Fibroblast of lung (primary cell): ENCODE measurements at regions not wholly inside any gene's neighbourhood (a gene's known extent, or its start where the extent isn't known, plus 50 kb on each side); places are given as distances from the start of the nearest gene placed in this dataset.
"Not testable (repeated sequence)": the region's sequence is repeated elsewhere in the genome, so short reads cannot be mapped to it uniquely, and the experiment has no call there.

Experiments
- DNase-seq, 2 donors: peaks; one replicate each; pipeline versions ENCODE4 v3.0.0 to v3.0.0-alpha.2; 2010; ENCODE audit warnings: low read depth in 2 of 2
- H2AFZ ChIP-seq: 2 replicates; pipeline ENCODE4 v1.5.1; 2012; ENCODE audit warnings: low read length, control low read depth, inconsistent platforms
- H3K27ac ChIP-seq: 2 replicates; pipeline ENCODE4 v1.5.1; 2011; ENCODE audit warnings: low read length, control low read depth; ENCODE audit not compliant: insufficient read depth
- H3K27me3 ChIP-seq: 2 replicates; pipeline ENCODE4 v1.5.1; 2011; ENCODE audit warnings: mild to moderate bottlenecking, low read length; ENCODE audit not compliant: control insufficient read depth, insufficient read depth
- H3K36me3 ChIP-seq: 2 replicates; pipeline ENCODE4 v1.5.1; 2011; ENCODE audit warnings: low read length; ENCODE audit not compliant: control insufficient read depth, insufficient read depth
- H3K4me1 ChIP-seq: 2 replicates; pipeline ENCODE4 v1.5.1; 2011; ENCODE audit warnings: low read length; ENCODE audit not compliant: control insufficient read depth, insufficient read depth; ENCODE audit errors: extremely low read depth
- H3K4me2 ChIP-seq: 2 replicates; pipeline ENCODE4 v1.5.1; 2011; ENCODE audit warnings: low read length, control low read depth; ENCODE audit not compliant: insufficient read depth; ENCODE audit errors: extremely low read depth
- H3K4me3 ChIP-seq, 4 experiments: fragments of 200-600 bp in 1 of 4; sonication (generic) in 1 of 4; replicated peaks in 1 of 4; 2 replicates each; pipeline ENCODE4 v1.5.1; 2011 to 2016; ENCODE audit warnings: low read length in 4 of 4, low read depth in 3 of 4, mild to moderate bottlenecking in 3 of 4, control low read depth in 2 of 4, inconsistent platforms in 1 of 4, mixed read lengths in 1 of 4; ENCODE audit not compliant: insufficient read depth in 1 of 4; ENCODE audit errors: control extremely low read depth in 1 of 4
- H3K79me2 ChIP-seq: 2 replicates; pipeline ENCODE4 v1.5.1; 2012; ENCODE audit warnings: mild to moderate bottlenecking, low read length, inconsistent platforms; ENCODE audit not compliant: control insufficient read depth, insufficient read depth
- H3K9ac ChIP-seq: 2 replicates; pipeline ENCODE4 v1.5.1; 2011; ENCODE audit warnings: mild to moderate bottlenecking, low read length, control low read depth; ENCODE audit not compliant: insufficient read depth
- H3K9me3 ChIP-seq: 2 replicates; pipeline ENCODE4 v1.5.1; 2012; ENCODE audit warnings: low read depth, low read length; ENCODE audit not compliant: control insufficient read depth, insufficient read depth
- H4K20me1 ChIP-seq: 2 replicates; pipeline ENCODE4 v1.5.1; 2011; ENCODE audit warnings: low read length; ENCODE audit not compliant: control insufficient read depth, insufficient read depth; ENCODE audit errors: extremely low read depth
- CTCF ChIP-seq, 2 donors: IDR thresholded peaks in 1 of 2; conservative IDR thresholded peaks in 1 of 2; 1 replicate in 1 of 2; 2 replicates in 1 of 2; pipeline ENCODE4 v1.5.1; 2011 to 2012; ENCODE audit warnings: low read length in 2 of 2, control low read depth in 1 of 2, inconsistent platforms in 1 of 2, low read depth in 1 of 2, mild to moderate bottlenecking in 1 of 2
- EZH2 ChIP-seq: IDR thresholded peaks from 2 replicates; pipeline ENCODE4 v1.5.1; 2012; ENCODE audit warnings: low read length, control low read depth, mild to moderate bottlenecking; ENCODE audit errors: missing control alignments

DNA sequence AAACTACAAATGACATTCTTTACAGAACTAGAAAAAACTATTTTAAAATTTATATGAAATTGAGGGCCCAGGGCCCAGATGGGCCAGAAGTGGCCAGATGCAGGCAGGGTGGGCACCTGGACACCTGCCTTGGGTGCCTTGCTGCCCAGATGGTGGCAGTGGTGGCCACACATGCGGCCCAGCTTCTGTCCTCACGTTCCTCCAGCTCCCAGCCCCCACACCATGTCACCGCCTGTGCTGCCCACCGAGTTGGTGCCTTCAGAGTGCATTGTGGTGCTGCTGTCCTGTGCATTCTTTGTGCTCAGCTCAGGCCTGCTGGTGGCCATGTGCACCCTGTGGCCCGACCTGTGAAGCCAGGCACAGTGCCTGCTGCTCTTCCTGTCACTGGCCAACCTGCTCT lies 216.8 kb upstream of the CXADR start:
- Histone ChIP-seq H3K79me2 (no peaks in the 10 kb centered on the region), H3K27me3 (no peaks in the 10 kb centered on the region), H3K9ac (no peak overlapping the region), H3K27ac (no peak overlapping the region), H4K20me1 (no peaks in the 10 kb centered on the region), H3K9me3 (no peaks in the 10 kb centered on the region), H3K4me1 (no peaks in the 10 kb centered on the region), H3K4me3 (no peak overlapping the region), H2AFZ (no peak overlapping the region), H3K4me2 (no peak overlapping the region), H3K36me3 (no peaks in the 10 kb centered on the region)
- TF ChIP-seq EZH2 (no peak), CTCF (conservative IDR thresholded peaks at IDR 0.05 in 1 of 2, IDR thresholded peaks at IDR 0.05 in 1 of 2; ENCODE audit: low read depth in 1 of 2, low read length in 2 of 2) (no peak)
- no peak for DNase-seq

- not testable (repeated sequence) for H3K27ac ChIP-seq, H4K20me1 ChIP-seq, H3K4me3 ChIP-seq, DNase-seq, H3K9me3 ChIP-seq, H3K27me3 ChIP-seq, H2AFZ ChIP-seq, H3K4me1 ChIP-seq, H3K9ac ChIP-seq, H3K79me2 ChIP-seq, H3K36me3 ChIP-seq, H3K4me2 ChIP-seq
Observed at GRCh38 chr21:17299576-17299975, 213.3 kb upstream of the CXADR start.

GRCh38 chr21:17327715-17328114 lies 185.1 kb upstream of the CXADR start:
- H4K20me1 ChIP-seq, H3K36me3 ChIP-seq, H2AFZ ChIP-seq: not testable (repeated sequence)

GRCh38 chr21:17334484-17334883 lies 178.4 kb upstream of the CXADR start:
- DNase-seq = no peak
- Histone ChIP-seq H3K27ac (no peak overlapping the region), H3K4me2 (no peak overlapping the region), H4K20me1 (no peaks in the 10 kb centered on the region), H3K4me1 (no peaks in the 10 kb centered on the region), H3K9me3 (no peaks in the 10 kb centered on the region), H3K9ac (no peak overlapping the region), H3K36me3 (no peaks in the 10 kb centered on the region), H2AFZ (no peak overlapping the region), H3K79me2 (no peaks in the 10 kb centered on the region), H3K27me3 (no peaks in the 10 kb centered on the region), H3K4me3 (no peak overlapping the region)
- TF ChIP-seq CTCF (conservative IDR thresholded peaks at IDR 0.05 in 1 of 2, IDR thresholded peaks at IDR 0.05 in 1 of 2; ENCODE audit: low read depth in 1 of 2, low read length in 2 of 2) (no peak), EZH2 (no peak)

More at GRCh38 chr21:17327715-17328114, 185.1 kb upstream of the CXADR start:
- not testable (repeated sequence) for H3K79me2 ChIP-seq, H3K4me1 ChIP-seq, DNase-seq, H3K4me2 ChIP-seq, H3K27me3 ChIP-seq, H3K4me3 ChIP-seq, H3K27ac ChIP-seq, H3K9ac ChIP-seq, H3K9me3 ChIP-seq
